CD4-positive, alpha-beta T cell treated with Interleukin-6 for 4 hours (primary cell): ENCODE measurements at regions not wholly inside any gene's neighbourhood (a gene's known extent, or its start where the extent isn't known, plus 50 kb on each side); places are given as distances from the start of the nearest gene placed in this dataset.

Experiments
- DNase-seq: peaks from one replicate; pipeline ENCODE4 v3.0.0-alpha.2; 2020; ENCODE audit warnings: mixed read lengths

DNA sequence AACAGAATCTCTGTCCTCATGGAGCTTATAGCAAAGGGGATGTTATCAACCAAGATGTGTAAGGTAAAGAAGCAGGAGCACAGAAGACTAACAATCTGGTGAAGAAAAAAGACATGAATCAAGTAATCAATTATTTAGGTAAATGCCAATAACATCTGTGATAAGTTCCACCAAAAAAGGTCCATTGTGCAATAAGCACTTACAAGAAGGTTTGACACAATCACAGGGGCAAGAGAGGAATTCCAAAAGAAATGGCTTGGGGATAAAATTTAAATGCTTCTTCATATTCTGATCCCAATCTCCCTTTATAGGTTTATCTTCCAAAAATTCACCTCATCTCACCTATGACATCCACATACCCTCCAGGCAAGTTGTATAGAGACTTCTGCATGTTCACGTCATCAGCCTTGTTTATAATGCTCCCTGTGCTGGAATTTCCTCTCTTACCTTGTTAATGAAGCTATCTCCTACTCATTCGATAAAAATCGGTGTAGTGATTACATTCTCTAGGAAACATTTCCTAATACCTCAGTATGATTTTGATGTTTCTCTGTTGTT lies 53.6 kb upstream of the DPT start:
- no peak for DNase-seq

DNA sequence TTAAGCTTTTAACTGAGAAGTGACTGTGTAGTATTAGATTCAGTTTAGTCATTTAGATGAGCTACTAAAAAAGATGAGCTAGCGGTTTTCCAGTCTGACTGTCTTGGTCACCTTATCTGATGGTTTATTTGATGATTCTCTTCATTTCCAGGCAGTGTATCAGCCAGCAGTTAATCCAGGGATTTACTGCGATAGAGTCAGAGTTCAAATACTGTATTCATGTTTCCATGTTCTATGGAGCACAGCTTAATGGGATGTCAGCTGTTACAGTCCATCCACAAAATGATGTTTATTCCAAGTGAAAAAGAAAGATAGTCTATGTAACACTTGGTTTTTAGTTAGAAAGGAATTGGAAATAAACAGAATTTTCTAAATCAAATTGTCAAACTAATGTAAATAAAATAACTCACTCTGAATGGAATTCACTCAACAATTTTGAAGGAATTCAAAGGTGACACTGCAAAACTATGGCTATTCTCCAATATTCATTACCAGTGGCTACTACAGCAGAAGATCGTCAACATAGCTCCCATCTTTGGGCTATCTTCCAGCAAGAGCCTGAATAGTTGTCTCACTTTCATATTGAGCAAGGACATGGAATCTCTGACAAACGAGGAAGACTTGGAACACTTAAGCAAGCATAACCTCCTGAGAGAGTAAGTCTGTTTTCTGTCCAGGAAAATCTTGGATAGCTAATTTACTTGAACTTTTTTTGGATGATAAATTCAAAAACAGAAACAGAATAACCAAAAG lies 54.6 kb upstream of the DPT start:
- no peak for DNase-seq

DNA sequence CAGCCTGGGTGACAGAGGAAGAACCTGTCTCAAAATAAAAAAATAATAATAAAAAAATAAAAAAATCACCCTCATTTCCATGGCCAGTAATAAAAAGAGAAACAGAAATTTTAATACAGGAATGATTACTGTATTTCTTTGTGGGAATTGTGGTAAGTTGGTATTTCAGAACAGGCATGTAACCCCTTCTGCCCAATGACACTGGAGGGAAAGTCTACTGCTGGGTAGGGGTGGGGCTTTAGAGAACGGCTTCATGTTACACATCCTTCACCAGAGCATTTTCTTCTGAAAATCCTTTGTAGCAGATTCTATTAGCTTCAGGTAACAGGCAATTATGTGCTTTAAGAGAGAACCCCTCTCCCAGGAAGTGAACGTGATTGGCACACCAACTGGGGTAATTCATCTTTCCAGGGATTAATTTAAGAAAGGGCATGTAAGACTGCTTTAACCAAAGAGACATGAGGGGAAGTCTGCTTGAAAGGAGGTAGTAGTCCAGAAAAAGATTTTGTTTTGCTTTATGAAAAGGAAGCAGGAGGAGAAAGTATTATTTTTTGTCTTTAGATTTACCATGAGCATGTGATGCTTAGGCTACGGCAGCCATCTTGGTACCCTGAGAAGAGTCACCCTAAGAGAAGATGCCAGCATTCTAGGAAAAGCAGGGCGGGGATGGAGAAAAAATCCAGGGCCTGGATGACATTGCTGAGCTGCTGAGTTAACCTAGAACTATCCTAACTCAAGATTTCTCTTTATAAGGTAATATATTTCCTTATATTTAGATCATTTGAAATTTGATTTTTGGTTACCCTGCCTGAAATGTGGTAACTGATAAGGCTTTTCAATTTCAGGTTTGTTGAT lies 57.7 kb upstream of the DPT start:
- DNase-seq: no peak

DNA sequence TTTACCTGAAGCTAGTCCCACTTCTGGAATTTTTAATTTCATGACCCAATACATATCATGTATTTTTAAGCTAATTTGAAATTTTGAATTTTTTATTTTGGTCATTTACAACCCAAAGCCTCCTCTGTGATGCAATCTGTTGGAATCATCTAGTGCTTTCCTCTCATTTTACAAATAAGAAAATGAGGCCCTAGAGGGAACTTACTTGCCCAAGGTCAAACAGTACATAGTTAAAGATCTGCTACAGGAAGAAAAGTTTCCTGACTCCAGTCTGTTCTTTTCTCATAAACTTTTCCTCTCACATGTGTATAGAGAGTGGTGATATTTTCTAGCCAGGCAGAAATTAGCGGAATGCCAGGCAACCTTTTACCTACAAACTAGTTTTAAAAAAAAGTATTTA lies 59.3 kb upstream of the DPT start:
- no peak for DNase-seq

DNA sequence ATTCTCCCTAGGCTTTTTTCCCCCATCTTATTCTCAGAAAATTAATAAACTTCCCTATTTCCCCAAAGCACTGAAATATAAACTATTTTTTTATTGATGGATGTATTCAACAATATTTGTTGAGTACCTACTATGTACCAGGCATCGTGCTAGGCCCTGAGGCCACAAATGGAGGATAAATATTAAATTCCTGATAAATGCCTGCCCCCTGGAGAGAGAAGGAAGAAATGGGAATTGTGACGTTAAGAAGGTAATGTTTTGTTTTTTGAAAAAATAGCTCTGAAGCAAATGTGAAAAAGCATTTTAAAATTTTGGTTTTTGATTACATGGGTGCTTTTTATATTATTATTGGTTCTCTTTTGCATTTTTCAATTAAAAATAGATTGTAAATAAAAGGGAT lies 60.5 kb upstream of the DPT start:
- no peak for DNase-seq

DNA sequence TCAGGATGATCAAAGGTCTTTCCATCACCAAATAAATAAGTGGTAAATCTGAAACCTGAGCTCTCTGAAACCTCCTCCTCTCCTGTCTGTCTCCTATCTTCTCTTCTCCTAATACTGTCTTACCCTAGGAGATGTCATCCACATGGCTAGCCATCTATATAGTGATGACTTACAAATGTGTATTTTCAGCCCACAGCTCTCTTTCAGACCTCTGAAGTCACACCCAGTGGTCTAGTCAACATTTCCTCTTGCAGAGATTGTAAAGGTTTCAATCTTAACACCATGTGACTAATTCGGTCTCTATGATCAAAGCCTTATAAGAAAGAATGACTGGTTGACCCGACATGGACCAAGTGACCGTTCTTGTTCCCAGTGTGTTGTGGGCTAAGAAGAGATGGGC lies 63.1 kb upstream of the DPT start:
- DNase-seq: no peak

DNA sequence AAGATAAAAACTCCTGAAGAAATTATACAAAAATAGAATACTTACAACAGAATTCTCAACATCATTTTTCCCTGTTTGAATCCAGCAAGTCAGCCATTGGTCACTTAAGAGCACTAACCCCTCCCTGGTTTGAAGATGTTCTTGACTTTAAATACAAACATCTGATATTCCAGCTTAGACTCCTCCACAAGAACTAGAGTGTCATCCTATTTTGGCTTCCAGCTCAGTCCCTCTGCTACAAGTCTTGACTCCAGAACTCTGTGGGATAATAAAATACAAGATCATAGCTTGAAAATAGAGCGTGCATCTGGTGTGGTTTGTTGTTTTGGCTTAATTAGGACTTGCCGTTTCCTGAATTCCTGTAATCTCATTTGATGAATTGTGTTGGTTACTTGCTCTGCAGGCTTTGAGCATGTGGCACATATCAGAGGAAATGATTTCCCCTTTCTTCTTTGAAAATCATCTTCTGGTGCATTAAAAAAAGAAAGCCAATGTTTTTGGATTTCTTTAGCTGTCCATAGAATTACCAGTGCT lies 63.7 kb upstream of the DPT start:
- DNase-seq: no peak

DNA sequence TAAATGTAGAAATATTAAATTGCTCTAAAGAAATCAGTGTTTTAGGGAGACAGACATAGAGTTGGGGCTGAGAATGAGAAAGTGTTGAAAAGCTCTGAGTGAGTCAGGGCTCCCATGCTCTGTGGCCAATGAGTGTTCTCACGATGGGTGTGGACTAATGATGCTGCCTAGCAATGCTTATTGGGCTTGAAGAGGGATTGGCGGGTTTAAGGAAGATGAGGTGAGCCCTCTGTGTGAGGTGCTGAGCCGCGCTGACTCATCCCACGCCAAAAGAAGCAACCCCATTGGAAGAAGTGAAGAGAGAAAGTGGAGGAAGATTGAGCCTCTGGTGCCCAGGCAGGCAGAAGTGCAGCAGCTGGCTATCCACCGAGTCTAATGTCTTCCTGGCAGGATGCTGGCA lies 65.1 kb upstream of the DPT start:
- DNase-seq: no peak

DNA sequence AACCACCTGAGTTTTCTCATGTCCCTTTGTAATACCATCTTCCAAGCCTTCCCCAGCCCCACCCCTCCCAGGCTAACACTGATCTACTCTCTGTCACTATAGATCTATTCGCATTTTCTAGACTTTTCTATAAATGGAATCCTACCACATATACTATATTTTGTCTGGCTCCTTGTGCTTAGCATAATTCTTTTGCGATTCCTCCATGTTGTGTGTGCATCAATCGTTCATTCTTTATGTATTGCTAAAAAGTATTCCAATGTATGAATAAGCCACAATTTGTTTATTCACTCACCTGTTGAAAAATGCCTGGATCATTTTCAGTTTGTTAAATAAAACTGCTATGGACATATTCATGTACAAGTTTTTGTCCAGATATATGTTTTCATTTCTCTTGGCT lies 66.7 kb upstream of the DPT start:
- DNase-seq: no peak

DNA sequence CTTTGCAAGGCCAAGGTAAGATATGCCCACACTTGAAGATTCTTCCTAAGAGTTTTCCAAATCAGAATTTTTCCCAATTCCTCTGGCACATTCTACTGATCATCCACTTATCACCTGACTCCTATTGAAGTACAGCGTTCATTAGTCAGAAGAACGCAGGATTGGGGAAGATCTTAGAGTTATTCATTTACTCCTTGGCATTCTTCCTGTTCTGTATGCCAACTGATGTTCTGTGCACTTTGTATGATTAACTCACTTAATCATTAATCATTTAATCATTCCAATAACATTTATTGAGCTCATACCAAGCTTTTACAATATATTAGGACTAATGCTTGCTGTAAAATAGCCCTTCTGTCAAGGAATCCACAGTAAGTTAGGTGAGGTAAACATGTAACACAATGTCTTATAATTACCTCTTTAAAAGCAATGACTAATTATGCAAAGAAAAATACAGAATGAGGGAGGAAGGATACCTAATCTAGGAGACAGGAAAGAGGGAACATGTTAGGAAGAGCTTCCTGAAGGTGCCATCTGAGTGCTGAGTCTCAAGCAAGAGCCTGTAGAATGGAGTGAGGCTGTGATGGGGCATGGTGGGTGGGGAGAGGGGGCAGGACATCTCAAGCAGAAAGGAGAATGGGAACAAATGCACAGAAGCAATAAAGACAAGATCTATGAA lies 71.1 kb upstream of the DPT start:
- no peak for DNase-seq

DNA sequence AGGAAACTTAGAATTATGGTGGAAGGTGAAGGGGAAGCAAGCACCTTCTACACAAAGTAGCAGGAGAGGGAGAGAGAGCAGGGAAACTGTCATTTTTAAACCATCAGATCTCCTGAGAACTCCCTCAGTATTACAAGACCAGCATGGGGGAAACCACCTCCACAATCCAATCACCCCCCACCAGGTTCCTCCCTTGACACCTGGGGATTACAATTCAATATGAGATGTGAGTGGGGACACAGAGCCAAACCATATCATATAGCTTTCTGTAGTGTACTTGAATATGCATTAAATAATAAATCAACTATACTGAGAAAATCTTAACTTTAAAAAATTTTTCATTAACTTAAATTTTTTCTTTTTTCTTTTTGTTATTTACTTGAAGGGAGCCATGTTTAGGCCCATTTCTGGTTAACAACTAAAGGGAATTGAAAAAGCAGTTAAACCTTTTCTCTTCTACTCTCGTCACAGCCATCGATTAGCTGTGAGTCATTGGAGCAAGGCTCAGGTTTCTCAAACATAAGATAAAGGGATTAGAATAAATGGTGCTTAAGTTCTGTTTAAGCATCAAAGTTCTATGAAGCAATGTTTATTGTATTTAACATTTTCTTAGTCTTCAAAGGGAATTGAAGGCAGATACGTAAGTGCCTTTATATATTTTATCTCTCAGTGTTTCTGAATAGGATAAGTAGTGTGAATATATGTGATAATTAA lies 72.2 kb upstream of the DPT start:
- no peak for DNase-seq

DNA sequence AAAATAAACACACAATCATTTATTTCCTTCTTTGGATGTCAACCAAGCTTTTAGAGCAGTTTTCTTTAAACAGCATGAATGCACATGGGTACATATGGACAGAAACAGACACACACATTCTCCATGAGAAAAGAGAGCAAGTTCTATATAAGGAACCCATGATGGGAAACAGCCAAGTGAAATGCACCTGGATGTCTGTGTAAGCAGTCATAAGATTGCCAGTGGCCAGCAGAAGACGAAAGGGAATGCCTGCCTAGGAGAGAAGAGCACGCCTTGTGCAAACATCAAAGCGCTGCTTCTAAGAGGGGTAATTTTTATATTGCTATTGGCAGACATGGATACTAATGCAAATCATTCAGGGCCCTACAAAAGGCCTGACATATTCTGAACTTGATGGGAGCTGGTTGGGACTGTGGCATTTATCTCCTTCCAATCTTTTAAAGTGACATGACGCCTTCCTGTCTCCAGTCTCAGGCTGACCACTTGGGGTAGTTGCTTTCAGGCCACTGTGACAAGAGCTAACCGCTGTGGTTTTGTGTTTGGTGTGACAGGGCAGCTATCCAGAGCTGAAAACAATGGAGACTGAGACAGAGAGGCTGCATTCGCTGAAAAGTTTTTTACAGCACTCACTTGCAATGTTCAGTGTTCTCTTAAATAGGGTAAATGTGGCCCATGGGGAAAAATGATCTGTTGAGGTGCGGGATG lies 75.0 kb upstream of the DPT start:
- no peak for DNase-seq

DNA sequence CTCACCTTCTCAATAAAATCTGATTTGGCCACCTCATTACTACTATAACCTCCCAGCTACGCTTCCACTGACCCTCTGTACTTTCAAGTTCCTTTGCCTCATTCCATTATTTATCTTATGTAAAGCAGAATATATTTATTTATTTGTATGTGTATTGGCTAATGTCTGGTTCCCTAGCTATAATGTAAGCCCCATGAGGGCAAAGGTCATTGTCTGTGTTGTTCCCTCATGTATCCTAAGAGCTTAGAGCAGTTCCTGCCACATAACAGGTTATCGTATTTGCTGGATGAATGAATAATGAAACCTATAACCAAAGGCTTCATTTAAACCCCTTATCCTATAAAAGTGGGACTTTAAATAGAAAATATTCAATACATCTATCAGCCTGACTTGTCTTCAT lies 77.9 kb upstream of the DPT start:
- DNase-seq: no peak

DNA sequence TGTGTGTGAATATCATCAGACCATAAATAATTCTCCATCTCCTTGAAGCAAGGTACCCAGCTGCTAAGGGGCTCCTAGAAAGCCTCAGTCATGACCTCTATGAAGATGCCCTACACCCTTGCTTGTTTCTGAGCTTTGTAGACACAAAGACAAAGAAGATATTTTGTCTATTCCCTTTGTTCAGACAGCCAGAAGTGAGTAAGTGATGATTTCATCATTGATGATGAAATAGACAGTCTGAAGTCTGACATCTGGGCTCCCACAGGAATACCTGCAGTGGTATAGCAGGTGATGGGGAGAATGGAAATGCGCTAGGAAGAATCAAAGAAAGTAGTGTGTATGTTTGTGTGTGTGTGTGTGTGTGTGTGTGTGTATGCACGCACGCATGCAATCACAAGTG lies 82.2 kb upstream of the DPT start:
- no peak for DNase-seq

DNA sequence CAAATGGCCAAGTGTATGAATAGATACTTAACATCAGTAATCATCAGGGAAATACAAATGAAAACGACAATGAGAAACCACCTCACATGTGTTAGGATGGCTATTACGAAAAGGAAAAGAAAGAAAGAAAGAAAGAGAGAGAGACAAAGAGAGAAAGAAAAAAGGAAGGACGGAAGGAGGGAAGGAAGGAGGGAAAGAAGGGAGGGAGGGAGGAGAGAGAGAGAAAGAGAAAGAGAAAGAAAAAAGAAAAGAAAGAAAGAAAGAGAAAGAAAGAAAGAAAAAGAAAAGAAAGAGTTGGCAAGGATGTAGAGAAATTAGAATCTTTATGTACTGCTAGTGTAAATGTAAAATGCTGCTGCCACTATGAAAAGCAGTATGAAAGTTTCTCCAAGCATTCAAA lies 90.7 kb upstream of the DPT start:
- no peak for DNase-seq

DNA sequence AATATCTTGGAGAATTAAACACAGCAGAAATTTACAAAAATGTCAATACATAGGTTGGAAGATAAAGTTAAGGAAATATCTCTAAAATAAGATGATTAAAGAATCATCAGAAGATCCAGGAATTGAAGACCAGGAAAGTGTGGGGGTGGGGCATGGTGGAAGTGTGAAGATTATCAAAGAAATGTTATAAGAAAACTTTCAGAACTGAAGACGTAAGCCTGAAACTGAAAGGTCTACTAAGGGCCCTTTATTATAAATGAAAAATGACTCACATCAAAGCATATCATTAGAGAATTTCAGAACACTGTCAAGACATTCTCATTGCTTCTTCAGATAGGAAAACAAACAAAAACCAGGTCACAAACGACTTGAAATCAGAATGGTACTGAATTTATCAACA lies 92.4 kb upstream of the DPT start:
- no peak for DNase-seq

DNA sequence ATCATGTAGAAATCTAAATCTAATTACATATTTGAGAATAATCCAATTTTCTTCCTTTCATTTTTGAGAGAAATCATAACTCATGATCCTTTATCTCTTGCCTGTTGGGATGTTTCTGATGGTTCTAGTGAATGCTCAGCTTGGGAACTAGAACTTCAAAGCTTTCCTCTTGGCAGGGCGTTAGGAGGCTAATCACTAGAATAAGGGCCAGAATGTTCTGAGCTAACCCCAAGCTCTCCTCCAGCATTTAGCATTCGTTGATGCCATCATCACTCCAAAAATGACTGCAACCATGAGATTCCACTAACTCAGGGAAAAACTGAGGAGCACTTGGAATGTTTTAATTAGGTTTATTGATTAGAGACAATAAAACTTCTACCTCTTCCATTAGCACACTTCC lies 93.9 kb upstream of the DPT start:
- DNase-seq: no peak

DNA sequence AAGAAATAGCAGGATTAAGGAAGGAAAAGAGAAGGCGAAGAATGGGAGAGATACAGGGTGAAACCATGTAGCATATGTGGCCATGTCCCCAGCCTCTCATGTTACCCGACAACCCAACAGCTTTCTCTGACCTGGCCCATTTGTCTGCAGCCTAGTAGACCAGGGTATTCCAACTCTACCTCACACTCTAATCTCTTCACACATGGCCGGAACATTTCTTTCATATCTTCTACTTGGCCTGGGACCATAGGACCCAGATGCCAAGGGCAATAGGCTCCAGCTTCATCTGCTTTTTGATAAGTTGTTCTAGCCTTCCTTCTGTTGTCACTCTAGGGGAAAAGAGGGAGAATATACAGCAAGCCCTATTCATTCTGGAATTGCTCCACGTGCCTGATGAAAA lies 95.0 kb upstream of the DPT start:
- no peak for DNase-seq

DNA sequence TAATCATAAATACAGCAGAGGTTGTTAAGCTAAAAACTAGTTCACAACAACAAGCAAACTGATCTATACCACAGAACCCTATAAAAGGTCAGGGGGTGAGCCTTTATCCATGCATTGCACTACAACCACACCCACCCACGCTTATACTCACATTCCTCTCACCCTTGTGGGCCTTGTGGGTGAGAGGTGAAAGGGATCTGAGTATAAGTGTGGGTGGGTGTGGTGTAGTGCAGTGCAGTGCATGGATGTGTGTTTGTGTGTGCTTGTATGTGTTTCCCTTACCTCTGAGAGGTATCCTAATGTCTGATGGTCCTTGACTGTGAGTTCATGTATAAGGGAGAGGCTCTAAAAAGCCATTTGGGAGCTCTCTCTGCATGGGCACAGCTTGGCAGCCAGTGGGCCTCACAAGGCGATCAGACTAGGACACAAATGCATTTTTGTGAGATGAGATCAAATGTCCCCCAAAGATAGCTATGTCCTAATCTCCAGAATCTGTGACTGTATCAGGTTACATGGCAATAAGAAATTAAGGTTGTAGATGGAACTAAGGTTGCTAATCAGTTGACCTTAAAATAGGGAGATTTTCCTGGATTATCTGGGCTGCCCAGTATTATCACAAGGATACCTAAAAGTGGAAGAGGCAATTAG lies 95.5 kb upstream of the DPT start:
- no peak for DNase-seq

DNA sequence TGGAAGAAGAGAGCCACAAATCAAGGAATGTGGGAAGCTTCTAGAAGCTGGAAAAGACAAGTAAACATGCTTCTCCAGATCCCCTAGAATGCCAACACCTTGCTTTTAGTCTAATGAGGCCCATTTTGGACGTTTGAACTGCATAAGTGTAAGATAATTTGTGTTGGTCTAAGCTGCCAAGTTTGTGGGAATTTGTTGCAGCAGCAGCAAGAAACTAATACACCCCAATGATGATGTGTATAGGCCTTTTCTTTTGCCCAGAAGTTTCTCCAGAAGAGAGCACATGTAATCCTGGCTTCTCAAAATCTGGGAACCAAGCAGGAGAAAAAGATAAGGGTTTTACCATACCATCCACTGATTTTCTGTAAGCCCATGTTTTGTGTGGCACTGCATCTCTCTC lies 96.1 kb upstream of the DPT start:
- no peak for DNase-seq

DNA sequence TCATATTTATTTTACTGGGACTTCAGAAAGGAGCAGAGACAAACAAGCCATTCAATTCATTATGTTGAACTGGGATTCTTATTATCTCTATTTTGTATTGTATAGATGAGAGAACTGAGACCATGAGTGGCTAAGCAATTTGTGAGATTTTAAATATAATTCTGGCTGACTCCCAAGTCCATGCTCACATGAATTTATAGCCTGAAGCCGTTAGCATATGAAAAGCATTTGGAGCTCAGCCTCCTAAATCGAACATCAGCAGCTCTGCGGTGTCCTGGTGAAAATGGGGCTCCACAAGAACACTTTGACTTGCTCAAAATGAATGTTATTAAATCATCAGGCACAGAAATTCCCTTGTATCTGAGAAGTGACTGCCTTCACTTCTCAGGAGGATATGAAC lies 96.8 kb upstream of the DPT start:
- no peak for DNase-seq

DNA sequence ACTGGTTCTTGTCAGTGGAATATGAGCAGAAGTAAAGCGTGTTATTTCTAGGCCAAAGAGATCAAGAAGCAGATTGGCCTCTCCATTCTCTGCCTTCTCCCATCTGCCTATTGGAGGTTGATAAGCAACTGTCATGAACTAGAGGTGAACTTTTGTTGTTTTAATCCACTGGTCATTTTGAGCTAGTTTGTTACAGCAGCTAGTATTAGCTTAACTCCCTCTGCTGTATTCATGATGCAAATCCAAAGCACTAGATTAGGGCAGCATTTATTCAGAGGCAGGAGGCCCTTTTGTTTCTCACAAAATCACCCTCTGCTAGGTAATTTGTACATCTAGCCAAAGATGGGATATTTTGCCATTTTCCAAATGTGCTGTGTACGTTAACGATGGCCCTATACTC lies 97.3 kb upstream of the DPT start:
- DNase-seq: no peak
